A673 (cell line): ENCODE measurements at regions not wholly inside any gene's neighbourhood (a gene's known extent, or its start where the extent isn't known, plus 50 kb on each side); places are given as distances from the start of the nearest gene placed in this dataset.

Source experiments
- CTCF ChIP-seq: fragments of 300-800, 200-600 bp; sonication (generic); conservative IDR thresholded peaks from 2 replicates; pipeline ENCODE4 v1.5.1; 2017; ENCODE audit warnings: low read depth, mild to moderate bottlenecking, antibody characterized with exemption, low read length, moderate library complexity, mixed read lengths
- EZH2 ChIP-seq: fragments of 200-600 bp; sonication (generic); IDR thresholded peaks from 2 replicates; pipeline ENCODE4 v1.6.1; 2017; ENCODE audit warnings: borderline replicate concordance, low read depth, mild to moderate bottlenecking, mixed read lengths, antibody characterized with exemption, low read length; ENCODE audit not compliant: poor library complexity, severe bottlenecking

GRCh38 chr2:58364098-58364497, 123.0 kb upstream of the FANCL start:
- TF ChIP-seq CTCF (no peak), EZH2 (no peak)
